ENCODE measurements at regions not wholly inside any gene's neighbourhood (a gene's known extent, or its start where the extent isn't known, plus 50 kb on each side); places are given as distances from the start of the nearest gene placed in this dataset.

DNA sequence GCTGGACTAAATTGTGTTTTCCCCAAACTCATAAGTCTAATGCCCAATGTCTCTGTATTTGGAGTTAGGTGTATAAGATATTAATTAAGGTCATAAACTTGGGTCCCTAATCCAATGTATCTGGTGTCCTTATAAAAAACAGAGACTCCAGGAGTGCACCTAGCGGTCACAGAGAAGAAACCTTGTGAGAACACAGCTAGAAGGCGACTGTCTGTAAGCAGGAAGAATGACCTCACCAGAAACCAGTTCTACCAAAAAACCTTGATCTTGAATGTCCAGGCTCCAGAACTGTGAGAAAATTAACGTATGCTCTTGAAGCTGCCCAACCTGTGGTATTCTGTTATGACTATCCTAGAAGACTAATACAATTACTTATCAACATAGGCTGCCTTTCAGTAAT, 591.7 kb upstream of the PTPRD start:
- no peak for DNase-seq (ENCODE audit: low spot score)
- in situ Hi-C loops (cut with HindIII; ENCODE audit: low sequenced_read_pairs) = no loop called here

DNA sequence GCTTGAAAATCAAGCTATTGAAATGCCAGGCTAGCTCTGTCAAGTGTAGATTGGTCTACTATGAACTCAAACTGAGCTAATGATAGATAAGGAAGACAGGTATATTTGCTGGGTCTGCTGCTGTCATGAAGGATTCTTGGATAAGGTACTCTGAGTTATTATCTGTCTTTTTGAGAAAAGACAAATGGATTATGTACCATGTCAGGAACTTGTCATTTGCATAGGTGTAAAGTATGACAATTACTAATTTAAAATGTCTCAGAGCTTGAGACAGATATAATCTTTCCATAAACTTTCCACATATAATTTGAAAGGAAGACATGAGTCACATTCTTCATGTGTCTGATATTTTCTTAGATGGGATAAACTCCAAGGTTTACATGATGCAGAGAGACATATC, 594.1 kb upstream of the PTPRD start:
- in situ Hi-C loops (cut with HindIII; ENCODE audit: low sequenced_read_pairs) = no loop called here

GRCh38 chr9:11233696-11234095, 620.9 kb upstream of the PTPRD start:
- in situ Hi-C loops (cut with HindIII; ENCODE audit: low sequenced_read_pairs) = no loop called here
- no peak for DNase-seq (ENCODE audit: low spot score)

More for the DNA sequence above, 594.1 kb upstream of the PTPRD start:
- no peak for DNase-seq (ENCODE audit: low spot score)

DNA sequence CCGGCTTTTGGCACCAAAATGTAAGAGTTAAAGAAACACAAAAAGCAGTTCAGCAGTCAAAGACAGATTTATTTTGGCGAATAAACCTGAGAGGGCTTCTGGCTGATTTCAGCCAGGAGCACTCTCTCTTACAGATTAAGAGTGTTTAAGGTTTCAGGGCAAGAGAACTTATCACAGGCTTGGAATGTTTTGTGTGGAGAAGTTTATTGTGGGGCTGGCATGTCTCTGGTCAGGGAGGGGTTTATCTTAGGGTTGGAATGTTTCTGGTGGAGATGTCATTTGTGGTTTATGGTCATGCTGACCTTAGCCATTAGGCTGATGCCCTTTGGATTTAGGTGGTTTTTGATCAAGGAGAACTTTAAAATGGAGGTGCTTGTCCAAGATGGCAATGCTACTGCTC, 622.3 kb upstream of the PTPRD start:
- in situ Hi-C loops (cut with HindIII; ENCODE audit: low sequenced_read_pairs) = no loop called here
- DNase-seq (ENCODE audit: low spot score) = no peak

- in situ Hi-C loops (cut with HindIII; ENCODE audit: low sequenced_read_pairs) = no loop called here
- no peak for DNase-seq (ENCODE audit: low spot score)
These were observed 629.0 kb upstream of the PTPRD start for GRCh38 chr9:11241779-11242178.

DNA sequence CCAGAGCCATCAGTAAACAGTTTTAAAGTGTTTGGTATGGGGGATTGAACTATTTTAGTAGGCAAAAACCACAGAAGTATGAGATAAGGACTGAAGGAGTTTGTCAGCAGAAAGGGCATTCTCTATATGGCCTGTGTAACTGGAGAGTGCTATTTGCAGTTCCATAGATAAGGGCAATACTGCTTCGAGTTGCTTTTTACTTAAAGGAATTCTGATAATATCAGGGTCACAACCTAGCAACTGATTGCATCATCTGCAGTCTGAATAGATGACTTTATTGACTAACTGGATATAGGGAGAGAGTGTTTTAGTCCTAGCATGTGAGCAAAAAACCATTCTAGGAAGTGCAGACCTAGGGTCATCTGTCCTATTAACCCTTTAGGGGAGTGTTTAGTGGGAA, 645.2 kb upstream of the PTPRD start:
- in situ Hi-C loops (cut with HindIII; ENCODE audit: low sequenced_read_pairs) = no loop called here
- no peak for DNase-seq (ENCODE audit: low spot score)

DNA sequence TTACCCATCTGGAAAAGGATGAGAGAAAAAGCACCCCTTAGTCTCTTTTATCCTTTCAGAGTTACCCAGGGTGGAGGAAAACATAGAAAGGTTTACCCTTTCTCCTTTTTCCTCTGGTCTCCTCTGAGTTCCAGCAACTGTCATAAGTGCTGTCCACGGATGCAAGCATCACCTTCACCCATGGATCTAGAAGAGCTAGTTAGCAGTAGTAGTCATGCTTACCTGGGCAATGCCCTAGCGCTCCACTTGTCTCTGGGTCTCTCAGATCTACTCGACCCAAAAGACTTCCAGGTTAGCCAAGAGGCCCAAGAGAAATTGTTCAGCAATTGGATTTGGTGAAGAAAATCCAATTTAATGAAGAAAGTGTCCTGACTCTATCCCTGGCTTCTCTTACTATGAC, 656.2 kb upstream of the PTPRD start:
- DNase-seq (ENCODE audit: low spot score) = no peak
- in situ Hi-C loops (cut with HindIII; ENCODE audit: low sequenced_read_pairs) = no loop called here

DNA sequence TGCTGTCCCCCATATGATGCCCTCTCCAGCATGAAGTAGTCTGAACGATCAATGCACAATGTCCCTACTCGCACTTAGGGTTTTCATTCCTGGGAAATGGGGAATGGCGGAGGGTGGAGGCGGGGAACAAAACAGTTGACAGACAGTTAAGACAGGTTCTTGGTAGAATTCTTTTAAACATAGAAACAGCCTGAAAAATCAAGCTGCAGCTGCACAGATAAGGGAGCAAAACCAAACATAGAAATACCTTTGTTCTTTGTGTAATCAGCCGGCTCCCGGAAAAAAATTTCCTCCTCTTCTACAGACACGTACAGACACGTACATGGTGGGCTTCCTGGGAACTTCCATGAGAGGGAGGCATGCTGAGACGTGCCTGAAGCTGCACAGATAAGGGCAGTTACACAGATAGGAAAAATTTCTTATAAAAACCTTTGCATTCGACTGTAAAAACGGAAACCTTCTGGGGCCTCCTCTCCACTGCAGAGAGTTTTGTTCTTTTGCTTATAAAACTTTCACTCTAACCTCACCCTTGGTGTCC, 662.4 kb upstream of the PTPRD start:
- no peak for DNase-seq (ENCODE audit: low spot score)
- in situ Hi-C loops (cut with HindIII; ENCODE audit: low sequenced_read_pairs) = no loop called here

DNA sequence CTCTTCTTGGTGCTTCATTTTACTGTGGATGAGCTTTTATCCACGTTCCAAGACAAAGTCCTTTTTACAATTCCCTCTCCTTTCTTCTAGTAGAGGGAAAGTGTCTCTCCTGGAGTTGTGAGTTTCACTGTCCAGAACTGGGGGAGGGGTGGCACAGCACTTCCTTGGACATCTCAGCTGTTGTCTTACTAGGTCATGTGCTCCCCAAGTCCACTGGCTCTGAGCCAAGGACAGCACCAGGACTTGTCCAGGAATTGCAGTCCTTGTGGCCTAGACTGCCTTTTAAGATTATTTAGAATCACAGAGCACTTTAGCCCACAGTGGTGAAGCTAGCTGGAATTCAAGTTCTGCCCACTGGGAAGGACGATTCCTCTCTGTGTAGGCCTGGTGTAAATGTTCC, 700.2 kb upstream of the PTPRD start:
- in situ Hi-C loops (cut with HindIII; ENCODE audit: low sequenced_read_pairs) = no loop called here
- DNase-seq (ENCODE audit: low spot score) = no peak

- in situ Hi-C loops (cut with HindIII; ENCODE audit: low sequenced_read_pairs) = no loop called here
- DNase-seq (ENCODE audit: low spot score) = peak; percentile 4
These were observed 706.1 kb upstream of the PTPRD start for GRCh38 chr9:11318946-11319345.

- peak; percentile 37 for DNase-seq (ENCODE audit: low spot score)
- in situ Hi-C loops (cut with HindIII; ENCODE audit: low sequenced_read_pairs) = no loop called here
These were observed 706.7 kb upstream of the PTPRD start for GRCh38 chr9:11319538-11319937.

GRCh38 chr9:11320989-11321388, 708.2 kb upstream of the PTPRD start:
- DNase-seq (ENCODE audit: low spot score) = no peak
- in situ Hi-C loops (cut with HindIII; ENCODE audit: low sequenced_read_pairs) = no loop called here

DNA sequence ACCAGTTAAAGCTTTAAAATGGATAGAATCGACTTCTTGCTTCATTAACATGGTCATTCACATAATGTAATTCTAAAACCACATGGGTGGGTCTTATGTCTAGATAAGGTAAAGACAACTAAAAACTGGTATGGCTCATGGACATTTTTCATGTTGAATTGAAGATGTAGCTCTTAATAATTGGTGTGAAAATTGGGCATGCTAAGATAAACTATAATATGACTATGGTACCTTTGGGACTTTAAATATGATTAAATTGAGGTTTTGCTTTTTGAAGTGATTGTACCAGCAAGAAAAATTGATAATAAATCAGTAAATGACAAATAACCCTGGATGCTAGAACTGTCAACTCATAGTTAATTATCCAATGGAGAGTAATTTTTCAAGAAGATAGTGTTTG, 710.7 kb upstream of the PTPRD start:
- in situ Hi-C loops (cut with HindIII; ENCODE audit: low sequenced_read_pairs) = no loop called here
- no peak for DNase-seq (ENCODE audit: low spot score)

DNA sequence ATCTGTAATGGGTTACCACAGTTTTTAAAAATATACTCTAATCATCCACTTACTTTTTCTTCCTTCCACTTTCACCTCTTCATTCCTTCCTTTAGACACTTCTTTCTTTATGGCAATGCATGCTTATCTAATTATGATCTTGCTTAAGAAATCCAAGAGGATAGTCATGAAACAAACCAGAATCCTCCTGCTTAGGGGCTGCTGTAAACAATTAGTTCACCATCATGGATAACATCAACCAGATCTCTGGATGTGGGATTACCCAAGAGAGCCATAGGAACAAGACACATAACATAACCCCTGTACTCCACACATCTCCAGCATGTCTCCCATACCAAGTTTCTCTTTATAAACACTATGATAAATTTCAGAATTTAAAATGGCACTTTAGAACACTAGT, 713.4 kb upstream of the PTPRD start:
- in situ Hi-C loops (cut with HindIII; ENCODE audit: low sequenced_read_pairs) = no loop called here
- DNase-seq (ENCODE audit: low spot score) = no peak

DNA sequence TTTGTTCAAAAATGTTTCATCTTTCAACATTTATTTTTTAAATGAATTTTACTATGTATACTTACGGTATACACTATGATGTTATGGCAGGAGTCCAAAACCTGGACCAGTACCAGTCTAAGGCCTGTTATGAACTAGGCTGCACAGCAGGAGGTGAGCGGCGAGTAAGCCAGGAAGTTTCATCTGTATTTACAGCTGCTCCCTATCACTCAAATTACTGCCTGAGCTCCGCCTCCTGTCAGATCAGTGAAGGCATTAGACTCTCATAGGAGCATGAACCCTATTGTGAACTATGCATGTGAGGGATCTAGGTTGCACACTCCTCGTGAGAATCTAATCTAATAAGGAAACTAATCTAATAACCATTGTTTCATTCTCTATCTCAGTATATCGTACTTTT, 715.5 kb upstream of the PTPRD start:
- no peak for DNase-seq (ENCODE audit: low spot score)
- in situ Hi-C loops (cut with HindIII; ENCODE audit: low sequenced_read_pairs) = no loop called here

DNA sequence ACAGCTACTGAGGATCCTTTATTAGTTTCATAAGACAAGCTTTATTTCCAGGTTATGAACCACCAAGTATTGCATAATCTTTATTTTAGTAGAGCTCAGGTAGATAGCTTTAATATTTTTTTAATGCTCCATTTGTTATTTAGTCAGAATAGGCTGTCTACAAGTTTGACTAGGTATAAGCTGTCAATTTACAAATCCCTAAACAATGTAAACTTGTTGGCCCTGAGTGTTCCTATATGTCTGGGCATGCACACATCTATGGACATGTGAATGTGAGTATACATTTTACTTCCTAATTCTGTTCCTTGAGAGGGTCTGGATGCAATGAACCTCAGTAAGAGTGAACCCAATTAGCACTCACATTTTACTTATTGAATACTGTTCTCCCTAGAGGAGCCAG, 722.2 kb upstream of the PTPRD start:
- in situ Hi-C loops (cut with HindIII; ENCODE audit: low sequenced_read_pairs) = no loop called here
- no peak for DNase-seq (ENCODE audit: low spot score)

DNA sequence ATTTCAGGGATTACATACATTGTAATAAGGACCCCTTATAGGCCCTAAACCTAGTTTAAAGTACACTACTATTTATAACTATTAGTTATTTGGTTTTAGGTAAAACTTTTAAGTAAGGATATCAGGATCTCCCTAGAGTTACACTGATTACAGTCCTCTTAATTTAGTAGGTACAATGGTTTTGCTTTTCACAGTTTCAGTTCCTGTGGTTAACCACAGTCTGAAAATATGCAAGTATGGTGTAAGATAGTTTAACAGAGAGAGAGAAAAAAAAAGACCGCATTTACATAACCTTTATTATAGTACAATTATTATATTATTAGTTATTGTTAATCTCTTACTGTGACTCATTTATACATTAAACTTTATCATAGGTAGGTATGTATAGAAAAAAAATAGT, 725.3 kb upstream of the PTPRD start:
- no peak for DNase-seq (ENCODE audit: low spot score)
- in situ Hi-C loops (cut with HindIII; ENCODE audit: low sequenced_read_pairs) = no loop called here

DNA sequence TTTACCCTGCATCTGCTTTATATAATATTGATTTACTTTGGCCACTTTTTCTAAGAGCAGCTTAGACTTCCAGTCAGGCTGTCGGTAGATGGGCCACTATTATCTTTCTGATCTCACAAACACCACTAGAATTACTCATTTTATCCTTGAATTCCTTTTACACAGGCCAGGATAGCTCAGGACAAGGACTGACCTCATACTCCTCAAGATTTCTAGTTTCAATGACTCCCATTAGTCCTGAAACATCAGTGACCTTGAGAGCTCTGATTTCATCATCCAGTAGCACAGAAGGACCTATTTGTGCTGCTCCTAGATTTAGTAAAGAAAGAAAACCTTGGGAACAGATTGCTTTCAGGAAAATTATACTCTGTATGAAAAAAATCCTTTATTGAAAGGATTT, 727.9 kb upstream of the PTPRD start:
- DNase-seq (ENCODE audit: low spot score) = no peak
- in situ Hi-C loops (cut with HindIII; ENCODE audit: low sequenced_read_pairs) = no loop called here

- DNase-seq (ENCODE audit: low spot score) = no peak
- in situ Hi-C loops (cut with HindIII; ENCODE audit: low sequenced_read_pairs) = no loop called here
These were observed 734.6 kb upstream of the PTPRD start for GRCh38 chr9:11347437-11347836.

DNA sequence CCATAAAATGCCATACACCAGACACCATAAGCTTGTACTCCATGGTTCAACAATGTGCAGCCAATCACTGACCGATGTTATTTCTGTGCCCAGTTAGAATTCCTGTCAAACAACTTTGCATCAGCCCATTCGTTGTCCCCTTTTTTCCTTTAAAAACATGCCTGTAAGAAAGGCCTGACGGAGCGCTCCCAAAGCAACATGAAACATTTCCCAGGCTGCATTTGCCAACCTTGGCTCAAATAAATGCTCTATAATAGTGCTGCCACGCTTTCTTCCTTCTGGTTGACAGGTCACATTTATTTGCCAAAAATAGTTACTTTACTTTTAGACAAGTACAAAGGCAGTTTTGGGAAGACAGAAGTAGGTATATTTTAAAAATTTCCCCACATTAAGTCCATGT, 735.6 kb upstream of the PTPRD start:
- in situ Hi-C loops (cut with HindIII; ENCODE audit: low sequenced_read_pairs) = no loop called here
- DNase-seq (ENCODE audit: low spot score) = no peak

DNA sequence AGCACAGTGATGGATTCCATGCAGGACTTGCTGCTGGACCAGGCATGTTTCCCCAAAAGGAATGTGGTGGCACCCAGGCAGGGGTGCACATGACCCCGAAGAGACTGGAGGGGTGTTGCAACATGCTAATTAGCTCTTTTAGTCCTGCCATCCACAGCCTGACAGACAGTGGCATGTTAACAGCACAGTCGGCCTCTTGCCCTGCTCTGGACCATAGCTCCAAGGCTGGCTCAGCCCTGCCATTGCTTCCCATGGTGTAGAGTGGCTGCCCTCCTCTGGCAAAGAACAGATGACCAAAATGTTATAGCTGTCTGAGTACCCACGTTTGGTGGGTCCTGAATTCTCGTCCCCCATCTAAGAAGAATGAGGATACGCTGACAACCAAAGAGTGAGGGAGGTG, 736.4 kb upstream of the PTPRD start:
- no peak for DNase-seq (ENCODE audit: low spot score)
- in situ Hi-C loops (cut with HindIII; ENCODE audit: low sequenced_read_pairs) = no loop called here

DNA sequence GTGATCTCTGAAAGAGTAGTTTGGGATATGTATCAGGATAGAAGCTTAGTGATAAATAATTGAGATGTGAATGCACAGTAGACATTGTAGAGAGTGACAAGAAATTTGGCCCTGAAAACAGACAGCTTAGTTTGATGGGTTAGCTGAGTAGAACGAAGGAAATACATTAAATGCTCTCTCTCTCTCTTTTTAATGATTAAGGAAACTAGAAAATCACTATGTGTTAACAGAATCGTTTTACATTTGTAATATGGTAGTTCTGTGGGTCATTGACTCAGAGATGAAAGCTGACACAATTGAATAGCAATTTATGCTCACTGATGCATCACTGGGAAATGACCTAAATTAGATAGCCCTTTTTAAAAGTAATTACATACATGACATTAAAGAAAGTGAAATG, 739.8 kb upstream of the PTPRD start:
- in situ Hi-C loops (cut with HindIII; ENCODE audit: low sequenced_read_pairs) = no loop called here
- no peak for DNase-seq (ENCODE audit: low spot score)
